ENCODE measurements at regions not wholly inside any gene's neighbourhood (a gene's known extent, or its start where the extent isn't known, plus 50 kb on each side); places are given as distances from the start of the nearest gene placed in this dataset.
"Not testable (repeated sequence)": the region's sequence is repeated elsewhere in the genome, so short reads cannot be mapped to it uniquely, and the experiment has no call there.

GRCh38 chr13:109314101-109314500 lies 472.3 kb downstream of the IRS2 start:
- no peak for DNase-seq

GRCh38 chr13:109312399-109312798 lies 474.0 kb downstream of the IRS2 start:
- DNase-seq, result no peak

- not testable (repeated sequence) for DNase-seq
These were observed 474.9 kb downstream of the IRS2 start for GRCh38 chr13:109311431-109311976.

- peak; percentile 79 to 95 for DNase-seq
These were observed 476.6 kb downstream of the IRS2 start for GRCh38 chr13:109309625-109310363.

- no peak for DNase-seq
These were observed 479.4 kb downstream of the IRS2 start for GRCh38 chr13:109307027-109307426.

GRCh38 chr13:109301726-109302125 lies 484.7 kb downstream of the IRS2 start:
- DNase-seq, result no peak

- no peak for DNase-seq
These were observed 485.1 kb downstream of the IRS2 start for GRCh38 chr13:109301276-109301675.

- DNase-seq, result no peak
These were observed 488.8 kb downstream of the IRS2 start for GRCh38 chr13:109297628-109298027.

- DNase-seq, result no peak
These were observed 493.2 kb downstream of the IRS2 start for GRCh38 chr13:109293166-109293565.

GRCh38 chr13:109288151-109288709 lies 498.2 kb downstream of the IRS2 start:
- no peak for DNase-seq

GRCh38 chr13:109287553-109287952 lies 498.8 kb downstream of the IRS2 start:
- DNase-seq, result no peak

- no peak for DNase-seq
These were observed 500.8 kb downstream of the IRS2 start for GRCh38 chr13:109285586-109285985.

- no peak for DNase-seq
These were observed 504.3 kb downstream of the IRS2 start for GRCh38 chr13:109281903-109282635.

- DNase-seq, result no peak
These were observed 505.1 kb downstream of the IRS2 start for GRCh38 chr13:109281017-109281902.

- no peak for DNase-seq
These were observed 510.1 kb downstream of the IRS2 start for GRCh38 chr13:109276261-109276660.

- no peak for DNase-seq
These were observed 510.5 kb downstream of the IRS2 start for GRCh38 chr13:109275852-109276251.

GRCh38 chr13:109275139-109275745 lies 511.1 kb downstream of the IRS2 start:
- no peak for DNase-seq

- no peak for DNase-seq
These were observed 512.1 kb downstream of the IRS2 start for GRCh38 chr13:109274188-109274821.

- DNase-seq, result no peak
These were observed 513.0 kb downstream of the IRS2 start for GRCh38 chr13:109273326-109273751.

- DNase-seq, result no peak
These were observed 513.6 kb downstream of the IRS2 start for GRCh38 chr13:109272595-109273325.

All from NCI-H2081 (cell line).